B cell (primary cell): ENCODE measurements at regions not wholly inside any gene's neighbourhood (a gene's known extent, or its start where the extent isn't known, plus 50 kb on each side); places are given as distances from the start of the nearest gene placed in this dataset.
"Not testable (repeated sequence)": the region's sequence is repeated elsewhere in the genome, so short reads cannot be mapped to it uniquely, and the experiment has no call there.

Source experiments
- ATAC-seq: fragments of 200-7000 bp; cut with Tn5 transposase; one replicate; pipeline ENCODE4 v1.10.0; 2021; ENCODE audit warnings: low read depth, mild to moderate bottlenecking, moderate number of reproducible peaks, moderate library complexity
- CTCF ChIA-PET: fragments of 350-600 bp; sonication (Branson Sonifier 250); formaldehyde crosslinking; loops from one replicate; lab custom pipeline; 2021; ENCODE audit warnings: antibody characterized with exemption, inconsistent platforms; lab: Charles Lee
- POLR2A ChIA-PET: fragments of 350-600 bp; sonication (Branson Sonifier 250); formaldehyde crosslinking; loops from one replicate; lab custom pipeline; 2021; ENCODE audit warnings: antibody characterized with exemption; lab: Charles Lee
- DNase-seq: peaks from one replicate; pipeline ENCODE4 v3.0.0; 2013
- H2AFZ ChIP-seq: 2 replicates; pipeline ENCODE4 v1.6.1; 2012; ENCODE audit warnings: mild to moderate bottlenecking, low read depth, low read length; ENCODE audit not compliant: insufficient read depth, poor library complexity, severe bottlenecking
- H3K27ac ChIP-seq, 2 donors: 1 replicate in 1 of 2; 2 replicates in 1 of 2; pipeline ENCODE4 v1.5.1; 2012 to 2013; ENCODE audit warnings: low read length in 2 of 2, mild to moderate bottlenecking in 2 of 2, moderate library complexity in 1 of 2
- H3K27me3 ChIP-seq, 4 experiments: fragments of 200-600 bp in 1 of 4; sonication (generic) in 1 of 4; replicated peaks in 1 of 4; 1 replicate in 2 of 4; 2 replicates in 2 of 4; pipeline versions ENCODE4 v1.6.1 to v1.7.0; 2013 to 2016; ENCODE audit warnings: low read length in 3 of 4, mild to moderate bottlenecking in 2 of 4, mixed read lengths in 1 of 4, moderate library complexity in 1 of 4; ENCODE audit not compliant: insufficient read depth in 4 of 4, control insufficient read depth in 3 of 4; ENCODE audit errors: control extremely low read depth in 1 of 4
- H3K36me3 ChIP-seq, 2 experiments: replicated peaks in 1 of 2; 1 replicate in 1 of 2; 2 replicates in 1 of 2; pipeline versions ENCODE4 v1.6.1 to v1.7.1; 2013; ENCODE audit warnings: low read length in 1 of 2; ENCODE audit not compliant: insufficient read depth in 2 of 2, control insufficient read depth in 1 of 2; ENCODE audit errors: control extremely low read depth in 1 of 2, extremely low read depth in 1 of 2
- H3K4me1 ChIP-seq, 2 donors: fragments of 200-600 bp in 1 of 2; sonication (generic) in 1 of 2; 1 replicate in 1 of 2; 2 replicates in 1 of 2; pipeline versions ENCODE4 v1.5.1 to v1.6.1; 2013 to 2017; ENCODE audit warnings: low read length in 2 of 2; ENCODE audit not compliant: control insufficient read depth in 2 of 2, insufficient read depth in 2 of 2
- H3K4me2 ChIP-seq: replicated peaks from 2 replicates; pipeline ENCODE3; 2012; ENCODE audit warnings: mild to moderate bottlenecking, low read depth, low read length; ENCODE audit not compliant: poor library complexity, severe bottlenecking
- H3K4me3 ChIP-seq, 5 experiments: fragments of 200-600 bp in 1 of 5; sonication (generic) in 1 of 5; 1 replicate in 3 of 5; 2 replicates in 2 of 5; pipeline versions ENCODE4 v1.5.1 to v1.7.0; 2011 to 2016; ENCODE audit warnings: low read length in 4 of 5, mild to moderate bottlenecking in 4 of 5, low read depth in 2 of 5, control low read depth in 1 of 5, moderate library complexity in 1 of 5; ENCODE audit not compliant: insufficient read depth in 1 of 5; ENCODE audit errors: control extremely low read depth in 1 of 5, extremely low read depth in 1 of 5
- H3K79me2 ChIP-seq: fragments of 200-600 bp; sonication (generic); one replicate; pipeline ENCODE4 v1.6.0; 2016; ENCODE audit warnings: low read length; ENCODE audit not compliant: control insufficient read depth, insufficient read depth
- H3K9ac ChIP-seq: fragments of 200-600 bp; sonication (generic); 2 replicates; pipeline ENCODE4 v1.6.1; 2017; ENCODE audit warnings: mild to moderate bottlenecking, low read length, moderate library complexity
- H3K9me3 ChIP-seq, 3 donors: one replicate each; pipeline versions ENCODE4 v1.6.1 to v1.7.1; 2013; ENCODE audit warnings: low read length in 2 of 3; ENCODE audit not compliant: control insufficient read depth in 2 of 3, insufficient read depth in 1 of 3; ENCODE audit errors: control extremely low read depth in 1 of 3
- H4K20me1 ChIP-seq: 2 replicates; pipeline ENCODE4 v1.6.0; 2012; ENCODE audit warnings: mild to moderate bottlenecking, low read length; ENCODE audit not compliant: insufficient read depth, control insufficient read depth, poor library complexity, severe bottlenecking
- H3K27ac Mint-ChIP-seq: one replicate; pipeline ENCODE4 v1.8.0; 2021; ENCODE audit warnings: mixed read lengths
- H3K27me3 Mint-ChIP-seq: one replicate; pipeline ENCODE4 v1.8.0; 2021; ENCODE audit warnings: mixed read lengths
- H3K4me1 Mint-ChIP-seq: one replicate; pipeline ENCODE4 v1.8.0; 2021; ENCODE audit warnings: mixed read lengths
- H3K4me3 Mint-ChIP-seq: one replicate; pipeline ENCODE4 v1.8.0; 2021; ENCODE audit warnings: mixed read lengths
- H3K9me3 Mint-ChIP-seq: one replicate; pipeline ENCODE4 v1.8.0; 2022; ENCODE audit warnings: mixed read lengths; ENCODE audit not compliant: insufficient read depth
- CTCF ChIP-seq: fragments of 200-600 bp; IDR thresholded peaks from one replicate; pipeline ENCODE4 v1.8.0; 2022; ENCODE audit warnings: antibody characterized with exemption, mild to moderate bottlenecking
- EZH2 ChIP-seq: IDR thresholded peaks from 2 replicates; pipeline ENCODE4 v1.6.1; 2012; ENCODE audit warnings: borderline replicate concordance, low read depth, mild to moderate bottlenecking, moderate library complexity, low read length; ENCODE audit not compliant: insufficient read depth, poor library complexity, severe bottlenecking
- WGBS: methylation state at CpG from one replicate; pipeline ENCODE4 v1.1.5; 2013; ENCODE audit warnings: missing lambda C conversion rate; ENCODE audit not compliant: insufficient coverage; 5-methylcytosine and 5-hydroxymethylcytosine counted together
- intact Hi-C: fragments of 100-400 bp; cut with micrococcal nuclease; formaldehyde crosslinking; loops from one replicate; pipeline ENCODE4 v1.10.0; 2022

GRCh38 chr4:173731257-173731656 is 201.2 kb upstream of the HAND2 start:
- WGBS: no CpG with 5 or more reads among the region's 1 CpG
- no peaks in the 10 kb centered on the region for H3K4me1 Mint-ChIP-seq
- ATAC-seq: no peak
- Histone ChIP-seq H3K4me1 (no peaks in the 10 kb centered on the region), H3K4me2 (no peak overlapping the region), H3K36me3 (no peaks in the 10 kb centered on the region), H2AFZ (no peak overlapping the region), H3K9ac (no peak overlapping the region), H3K27ac (no peak overlapping the region), H3K4me3 (no peak overlapping the region), H3K27me3 (no peaks in the 10 kb centered on the region), H3K9me3 (peaks cover 0 to 19% (median 0%) of the 10 kb centered on the region in 3 donors), H3K79me2 (no peaks in the 10 kb centered on the region), H4K20me1 (no peaks in the 10 kb centered on the region)
- DNase-seq: no peak
- POLR2A ChIA-PET: no interaction called here
- no peaks in the 10 kb centered on the region for H3K27me3 Mint-ChIP-seq
- no peak for TF ChIP-seq CTCF
- no peak for TF ChIP-seq EZH2
- intact Hi-C loops: no loop called here
- H3K4me3 Mint-ChIP-seq: no peak overlapping the region
- H3K27ac Mint-ChIP-seq: no peak overlapping the region
- H3K9me3 Mint-ChIP-seq: peaks cover 3% of the 10 kb centered on the region
- CTCF ChIA-PET: no interaction called here

GRCh38 chr4:173722075-173722474 is 192.0 kb upstream of the HAND2 start:
- no CpG with 5 or more reads among the region's 1 CpG for WGBS
- intact Hi-C loops: no loop called here
- H3K9me3 Mint-ChIP-seq: peaks cover 7% of the 10 kb centered on the region

GRCh38 chr4:173718504-173718903 is 188.5 kb upstream of the HAND2 start:
- H3K27me3 Mint-ChIP-seq, H3K27ac ChIP-seq, H3K9ac ChIP-seq, H2AFZ ChIP-seq, H3K4me1 Mint-ChIP-seq, H3K4me2 ChIP-seq, H3K9me3 Mint-ChIP-seq, H3K4me1 ChIP-seq, H4K20me1 ChIP-seq, ATAC-seq, intact Hi-C loops, H3K79me2 ChIP-seq, H3K36me3 ChIP-seq, POLR2A ChIA-PET, H3K4me3 ChIP-seq, H3K27me3 ChIP-seq, CTCF ChIA-PET, H3K27ac Mint-ChIP-seq, DNase-seq, H3K4me3 Mint-ChIP-seq: not testable (repeated sequence)
- peaks cover 0 to 17% (median 0%) of the 10 kb centered on the region in 3 donors for H3K9me3 ChIP-seq
- WGBS: no CpG with 5 or more reads among the region's 1 CpG

More at GRCh38 chr4:173722075-173722474, 192.0 kb upstream of the HAND2 start:
- H3K4me2 ChIP-seq: no peak overlapping the region
- Mint-ChIP-seq H3K27me3 (no peaks in the 10 kb centered on the region), H3K27ac (no peak overlapping the region), H3K4me1 (no peaks in the 10 kb centered on the region), H3K4me3 (no peak overlapping the region)
- DNase-seq (no peak), ATAC-seq (no peak)
- H3K27ac ChIP-seq: no peak overlapping the region
- H3K36me3 ChIP-seq: no peaks in the 10 kb centered on the region
- TF ChIP-seq EZH2 (no peak), CTCF (no peak)
- H4K20me1 ChIP-seq: no peaks in the 10 kb centered on the region
- no peaks in the 10 kb centered on the region for H3K79me2 ChIP-seq
- POLR2A ChIA-PET: no interaction called here
- peaks cover 0 to 7% (median 0%) of the 10 kb centered on the region in 3 donors for H3K9me3 ChIP-seq
- H2AFZ ChIP-seq: no peak overlapping the region
- H3K27me3 ChIP-seq: no peaks in the 10 kb centered on the region
- CTCF ChIA-PET: no interaction called here
- no peaks in the 10 kb centered on the region for H3K4me1 ChIP-seq
- H3K9ac ChIP-seq: no peak overlapping the region
- no peak overlapping the region for H3K4me3 ChIP-seq
